Adipocyte (in vitro differentiated cells): ENCODE measurements at regions not wholly inside any gene's neighbourhood (a gene's known extent, or its start where the extent isn't known, plus 50 kb on each side); places are given as distances from the start of the nearest gene placed in this dataset.
"Not testable (repeated sequence)": the region's sequence is repeated elsewhere in the genome, so short reads cannot be mapped to it uniquely, and the experiment has no call there.

Experiments used
- DNase-seq: peaks from one replicate; pipeline ENCODE4 v3.0.0-alpha.2; 2015; ENCODE audit warnings: low read depth
- H3K27me3 ChIP-seq: replicated peaks from 2 replicates; pipeline ENCODE4 v1.7.0; 2013; ENCODE audit warnings: mild to moderate bottlenecking, low read length, moderate library complexity; ENCODE audit not compliant: control insufficient read depth, insufficient read depth
- H3K36me3 ChIP-seq: 2 replicates; pipeline ENCODE4 v1.7.0; 2013; ENCODE audit warnings: low read length, mild to moderate bottlenecking, moderate library complexity; ENCODE audit not compliant: control insufficient read depth, insufficient read depth, severe bottlenecking
- H3K4me1 ChIP-seq: 2 replicates; pipeline ENCODE4 v1.7.0; 2013; ENCODE audit warnings: mild to moderate bottlenecking, low read length, moderate library complexity; ENCODE audit not compliant: control insufficient read depth, insufficient read depth
- H3K4me3 ChIP-seq: 2 replicates; pipeline ENCODE4 v1.7.0; 2013; ENCODE audit warnings: mild to moderate bottlenecking, low read length, moderate library complexity
- H3K9ac ChIP-seq: 2 replicates; pipeline ENCODE4 v1.7.0; 2013; ENCODE audit warnings: mild to moderate bottlenecking, low read length, moderate library complexity
- H3K9me3 ChIP-seq: 2 replicates; pipeline ENCODE4 v1.7.0; 2013; ENCODE audit warnings: mild to moderate bottlenecking, low read length, moderate library complexity; ENCODE audit not compliant: control insufficient read depth

GRCh38 chr5:153276151-153276550 is 214.3 kb upstream of the GRIA1 start:
- H3K4me1 ChIP-seq, result no peaks in the 10 kb centered on the region
- DNase-seq, result peak; percentile 13
- H3K9me3 ChIP-seq, result peaks cover 2% of the 10 kb centered on the region
- no peak overlapping the region for H3K9ac ChIP-seq
- H3K27me3 ChIP-seq, result no peaks in the 10 kb centered on the region
- H3K4me3 ChIP-seq, result no peak overlapping the region
- H3K36me3 ChIP-seq, result no peaks in the 10 kb centered on the region

GRCh38 chr5:153296251-153296844 is 194.1 kb upstream of the GRIA1 start:
- H3K4me1 ChIP-seq, H3K27me3 ChIP-seq, H3K9ac ChIP-seq, H3K36me3 ChIP-seq, H3K9me3 ChIP-seq, H3K4me3 ChIP-seq, DNase-seq: not testable (repeated sequence)

GRCh38 chr5:153299891-153300290 is 190.6 kb upstream of the GRIA1 start:
- no peak overlapping the region for H3K9ac ChIP-seq
- H3K4me1 ChIP-seq, result no peaks in the 10 kb centered on the region
- DNase-seq, result no peak
- no peaks in the 10 kb centered on the region for H3K27me3 ChIP-seq
- H3K9me3 ChIP-seq, result no peaks in the 10 kb centered on the region
- no peaks in the 10 kb centered on the region for H3K36me3 ChIP-seq
- no peak overlapping the region for H3K4me3 ChIP-seq

GRCh38 chr5:153308282-153308681 is 182.2 kb upstream of the GRIA1 start:
- Histone ChIP-seq H3K36me3 (no peaks in the 10 kb centered on the region), H3K27me3 (no peaks in the 10 kb centered on the region), H3K4me3 (no peak overlapping the region), H3K9ac (no peak overlapping the region), H3K4me1 (no peaks in the 10 kb centered on the region), H3K9me3 (no peaks in the 10 kb centered on the region)
- DNase-seq, result no peak

GRCh38 chr5:153318556-153318955 is 171.9 kb upstream of the GRIA1 start:
- Histone ChIP-seq H3K4me1 (no peaks in the 10 kb centered on the region), H3K27me3 (no peaks in the 10 kb centered on the region), H3K36me3 (no peaks in the 10 kb centered on the region), H3K4me3 (no peak overlapping the region), H3K9ac (no peak overlapping the region), H3K9me3 (no peaks in the 10 kb centered on the region)
- no peak for DNase-seq

GRCh38 chr5:153321478-153321877 is 169.0 kb upstream of the GRIA1 start:
- H3K4me1 ChIP-seq, result no peaks in the 10 kb centered on the region
- no peak overlapping the region for H3K9ac ChIP-seq
- H3K9me3 ChIP-seq, result no peaks in the 10 kb centered on the region
- no peak for DNase-seq
- no peak overlapping the region for H3K4me3 ChIP-seq
- no peaks in the 10 kb centered on the region for H3K27me3 ChIP-seq
- no peaks in the 10 kb centered on the region for H3K36me3 ChIP-seq

- Histone ChIP-seq H3K9me3 (no peaks in the 10 kb centered on the region), H3K27me3 (peaks cover 4% of the 10 kb centered on the region), H3K9ac (no peak overlapping the region), H3K4me1 (no peaks in the 10 kb centered on the region), H3K4me3 (no peak overlapping the region), H3K36me3 (no peaks in the 10 kb centered on the region)
- DNase-seq, result no peak
These were observed 150.3 kb upstream of the GRIA1 start for GRCh38 chr5:153340139-153340538.

- Histone ChIP-seq H3K9me3 (no peaks in the 10 kb centered on the region), H3K9ac (no peak overlapping the region), H3K4me1 (no peaks in the 10 kb centered on the region), H3K4me3 (no peak overlapping the region), H3K27me3 (peaks cover 4% of the 10 kb centered on the region), H3K36me3 (no peaks in the 10 kb centered on the region)
- DNase-seq, result no peak
These were observed 149.7 kb upstream of the GRIA1 start for GRCh38 chr5:153340738-153341137.

GRCh38 chr5:153342487-153342886 is 148.0 kb upstream of the GRIA1 start:
- Histone ChIP-seq H3K9ac (no peak overlapping the region), H3K4me1 (no peaks in the 10 kb centered on the region), H3K9me3 (no peaks in the 10 kb centered on the region), H3K36me3 (no peaks in the 10 kb centered on the region), H3K27me3 (peaks cover 4% of the 10 kb centered on the region), H3K4me3 (no peak overlapping the region)
- no peak for DNase-seq

GRCh38 chr5:153347611-153348010 is 142.9 kb upstream of the GRIA1 start:
- Histone ChIP-seq H3K9ac (no peak overlapping the region), H3K36me3 (no peaks in the 10 kb centered on the region), H3K4me3 (no peak overlapping the region), H3K27me3 (peaks cover 4% of the 10 kb centered on the region), H3K4me1 (no peaks in the 10 kb centered on the region), H3K9me3 (no peaks in the 10 kb centered on the region)
- no peak for DNase-seq

- Histone ChIP-seq H3K36me3 (no peaks in the 10 kb centered on the region), H3K4me3 (no peak overlapping the region), H3K9me3 (no peaks in the 10 kb centered on the region), H3K4me1 (no peaks in the 10 kb centered on the region), H3K27me3 (no peaks in the 10 kb centered on the region), H3K9ac (no peak overlapping the region)
- DNase-seq, result no peak
These were observed 140.1 kb upstream of the GRIA1 start for GRCh38 chr5:153350175-153350883.
